Neural cell (in vitro differentiated cells): ENCODE measurements at regions not wholly inside any gene's neighbourhood (a gene's known extent, or its start where the extent isn't known, plus 50 kb on each side); places are given as distances from the start of the nearest gene placed in this dataset.

ENCODE experiments used
- H2AFZ ChIP-seq: fragments of 200-600, 300-800 bp; sonication (generic), shearing (Covaris generic); 2 replicates; pipeline ENCODE4 v1.6.0; 2014; ENCODE audit warnings: low read depth, mild to moderate bottlenecking, antibody characterized with exemption, low read length, moderate library complexity
- H3F3A ChIP-seq: fragments of 200-600 bp; shearing (Covaris generic); 2 replicates; pipeline ENCODE4 v1.6.1; 2016; ENCODE audit warnings: mild to moderate bottlenecking, moderate library complexity, mixed read lengths, antibody characterized with exemption, low read length; ENCODE audit not compliant: insufficient read depth, poor library complexity, severe bottlenecking
- H3K27ac ChIP-seq: fragments of 200-600, 300-800 bp; sonication (generic), shearing (Covaris generic); 2 replicates; pipeline ENCODE4 v1.5.1; 2014; ENCODE audit warnings: mild to moderate bottlenecking, low read length, moderate library complexity
- H3K27me3 ChIP-seq: fragments of 300-800, 200-600 bp; sonication (generic), shearing (Covaris generic); 2 replicates; pipeline ENCODE4 v1.6.0; 2014; ENCODE audit warnings: mild to moderate bottlenecking, low read depth, low read length, moderate library complexity; ENCODE audit not compliant: insufficient read depth
- H3K36me3 ChIP-seq: fragments of 300-800, 200-600 bp; sonication (generic), shearing (Covaris generic); 2 replicates; pipeline ENCODE4 v1.5.1; 2014; ENCODE audit warnings: mild to moderate bottlenecking, antibody characterized with exemption, low read length, moderate library complexity; ENCODE audit not compliant: insufficient read depth
- H3K4me2 ChIP-seq: fragments of 300-800, 200-600 bp; sonication (generic), shearing (Covaris generic); 2 replicates; pipeline ENCODE4 v1.6.0; 2014; ENCODE audit warnings: mild to moderate bottlenecking, low read length
- H3K4me3 ChIP-seq: fragments of 300-800, 200-600 bp; sonication (generic), shearing (Covaris generic); 2 replicates; pipeline ENCODE4 v1.5.1; 2014; ENCODE audit warnings: mild to moderate bottlenecking, low read length, moderate library complexity
- H3K79me2 ChIP-seq: fragments of 200-600 bp; shearing (Covaris generic); replicated peaks from 2 replicates; pipeline ENCODE4 v1.6.0; 2014; ENCODE audit warnings: mild to moderate bottlenecking, low read length, moderate library complexity; ENCODE audit not compliant: insufficient read depth
- H3K9ac ChIP-seq: fragments of 300-800, 200-600 bp; sonication (generic), shearing (Covaris generic); 2 replicates; pipeline ENCODE4 v1.6.1; 2016; ENCODE audit warnings: mild to moderate bottlenecking, low read length, mixed read lengths
- H3K9me2 ChIP-seq: fragments of 200-600 bp; shearing (Covaris generic); 2 replicates; pipeline ENCODE4 v1.6.1; 2016; ENCODE audit warnings: mild to moderate bottlenecking, low read length, mixed read lengths; ENCODE audit not compliant: insufficient read depth
- H3K9me3 ChIP-seq: fragments of 200-600, 300-800 bp; sonication (generic), shearing (Covaris generic); 2 replicates; pipeline ENCODE4 v1.6.1; 2016; ENCODE audit warnings: mild to moderate bottlenecking, mixed run types, low read length, moderate library complexity, mixed read lengths
- H4K20me1 ChIP-seq: fragments of 200-600 bp; shearing (Covaris generic); 2 replicates; pipeline ENCODE4 v1.6.1; 2016; ENCODE audit warnings: mild to moderate bottlenecking, mixed run types; ENCODE audit not compliant: insufficient read depth
- EP300 ChIP-seq: fragments of 450-650 bp; conservative IDR thresholded peaks from 2 replicates; pipeline ENCODE4 v1.6.1; 2014; ENCODE audit warnings: antibody characterized with exemption, mild to moderate bottlenecking, moderate library complexity; ENCODE audit not compliant: poor library complexity, severe bottlenecking
- EZH2 ChIP-seq: fragments of 200-600, 300-800 bp; shearing (Covaris generic), sonication (generic); IDR thresholded peaks from 2 replicates; pipeline ENCODE4 v1.6.1; 2014; ENCODE audit warnings: antibody characterized with exemption, low read length, borderline replicate concordance, mild to moderate bottlenecking; ENCODE audit not compliant: insufficient read depth, poor library complexity, severe bottlenecking
- MXI1 ChIP-seq: fragments of 450-650 bp; conservative IDR thresholded peaks from 2 replicates; pipeline ENCODE4 v1.6.1; 2014; ENCODE audit warnings: antibody characterized with exemption, mild to moderate bottlenecking; ENCODE audit not compliant: poor library complexity, severe bottlenecking
- POLR2AphosphoS5 ChIP-seq: IDR thresholded peaks from 2 replicates; pipeline ENCODE4 v1.6.1; 2012
- RAD21 ChIP-seq: fragments of 450-650 bp; conservative IDR thresholded peaks from 2 replicates; pipeline ENCODE4 v1.6.1; 2014; ENCODE audit warnings: antibody characterized with exemption, mild to moderate bottlenecking, moderate library complexity
- REST ChIP-seq: IDR thresholded peaks from 2 replicates; pipeline ENCODE4 v1.6.1; 2012; ENCODE audit warnings: borderline replicate concordance
- SMC3 ChIP-seq: fragments of 450-650 bp; conservative IDR thresholded peaks from 2 replicates; pipeline ENCODE4 v1.6.1; 2014; ENCODE audit warnings: antibody characterized with exemption, mild to moderate bottlenecking, moderate library complexity; ENCODE audit not compliant: poor library complexity
- TAF1 ChIP-seq: IDR thresholded peaks from 2 replicates; pipeline ENCODE4 v1.6.1; 2012; ENCODE audit warnings: low read depth
- TF ChIP-seq, protein P1 (sequence below): fragments of 450-650 bp; IDR thresholded peaks from 2 replicates; pipeline ENCODE4 v1.5.1; 2014; ENCODE audit warnings: antibody characterized with exemption, mild to moderate bottlenecking, moderate library complexity; ENCODE audit not compliant: poor library complexity, severe bottlenecking

GRCh38 chr6:105537981-105538578 lies 135.2 kb upstream of the PREP start:
- Histone ChIP-seq H3K4me3 (no peak overlapping the region), H3K79me2 (no peaks in the 10 kb centered on the region), H3K9me2 (no peaks in the 10 kb centered on the region), H4K20me1 (no peaks in the 10 kb centered on the region), H2AFZ (no peak overlapping the region), H3K27me3 (no peaks in the 10 kb centered on the region), H3F3A (no peaks in the 10 kb centered on the region), H3K27ac (no peak overlapping the region), H3K36me3 (no peaks in the 10 kb centered on the region), H3K4me2 (no peak overlapping the region), H3K9ac (no peak overlapping the region), H3K9me3 (no peaks in the 10 kb centered on the region)
- TF ChIP-seq EP300 (no peak), REST (no peak), TAF1 (no peak), SMC3 (no peak), POLR2AphosphoS5 (no peak), RAD21 (no peak)

GRCh38 chr6:105536961-105537360 lies 134.1 kb upstream of the PREP start:
- no peak overlapping the region for H3K9ac ChIP-seq
- H2AFZ ChIP-seq = no peak overlapping the region
- H3K27ac ChIP-seq = no peak overlapping the region
- no peak overlapping the region for H3K4me3 ChIP-seq
- no peaks in the 10 kb centered on the region for H3F3A ChIP-seq
- TF ChIP-seq MXI1 = no peak
- TF ChIP-seq REST = no peak
- TF ChIP-seq EZH2 = no peak
- TF ChIP-seq SMC3 = no peak
- TF ChIP-seq TAF1 = no peak
- TF ChIP-seq, protein P1, sequence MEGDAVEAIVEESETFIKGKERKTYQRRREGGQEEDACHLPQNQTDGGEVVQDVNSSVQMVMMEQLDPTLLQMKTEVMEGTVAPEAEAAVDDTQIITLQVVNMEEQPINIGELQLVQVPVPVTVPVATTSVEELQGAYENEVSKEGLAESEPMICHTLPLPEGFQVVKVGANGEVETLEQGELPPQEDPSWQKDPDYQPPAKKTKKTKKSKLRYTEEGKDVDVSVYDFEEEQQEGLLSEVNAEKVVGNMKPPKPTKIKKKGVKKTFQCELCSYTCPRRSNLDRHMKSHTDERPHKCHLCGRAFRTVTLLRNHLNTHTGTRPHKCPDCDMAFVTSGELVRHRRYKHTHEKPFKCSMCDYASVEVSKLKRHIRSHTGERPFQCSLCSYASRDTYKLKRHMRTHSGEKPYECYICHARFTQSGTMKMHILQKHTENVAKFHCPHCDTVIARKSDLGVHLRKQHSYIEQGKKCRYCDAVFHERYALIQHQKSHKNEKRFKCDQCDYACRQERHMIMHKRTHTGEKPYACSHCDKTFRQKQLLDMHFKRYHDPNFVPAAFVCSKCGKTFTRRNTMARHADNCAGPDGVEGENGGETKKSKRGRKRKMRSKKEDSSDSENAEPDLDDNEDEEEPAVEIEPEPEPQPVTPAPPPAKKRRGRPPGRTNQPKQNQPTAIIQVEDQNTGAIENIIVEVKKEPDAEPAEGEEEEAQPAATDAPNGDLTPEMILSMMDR = no peak
- no peak for TF ChIP-seq POLR2AphosphoS5
- TF ChIP-seq EP300 = no peak
- no peak for TF ChIP-seq RAD21
- no peaks in the 10 kb centered on the region for H4K20me1 ChIP-seq
- no peaks in the 10 kb centered on the region for H3K36me3 ChIP-seq
- H3K79me2 ChIP-seq = no peaks in the 10 kb centered on the region
- no peaks in the 10 kb centered on the region for H3K27me3 ChIP-seq
- H3K9me2 ChIP-seq = no peaks in the 10 kb centered on the region
- no peaks in the 10 kb centered on the region for H3K9me3 ChIP-seq
- no peak overlapping the region for H3K4me2 ChIP-seq
